Stimulated activated naive CD8-positive, alpha-beta T cell treated with anti-CD3 and anti-CD28 coated beads, Interleukin-15, amount 100 ng/mL, for 72 hours (primary cell): ENCODE measurements at regions not wholly inside any gene's neighbourhood (a gene's known extent, or its start where the extent isn't known, plus 50 kb on each side); places are given as distances from the start of the nearest gene placed in this dataset.
"Not testable (repeated sequence)": the region's sequence is repeated elsewhere in the genome, so short reads cannot be mapped to it uniquely, and the experiment has no call there.

ENCODE experiments used
- ATAC-seq: fragments of 150-1000 bp; cut with Tn5 transposase; 2 replicates; pipeline ENCODE4 v1.10.0; 2021; ENCODE audit warnings: mild to moderate bottlenecking, moderate library complexity
- DNase-seq, 2 donors: peaks; one replicate each; pipeline ENCODE4 v3.0.0; 2021 to 2022
- H3K27ac Mint-ChIP-seq, 2 donors: one replicate each; pipeline ENCODE4 v1.8.0; 2022; ENCODE audit warnings: mild to moderate bottlenecking in 2 of 2, mixed read lengths in 2 of 2, moderate library complexity in 2 of 2
- H3K27me3 Mint-ChIP-seq: one replicate; pipeline ENCODE4 v1.8.0; 2022; ENCODE audit warnings: mixed read lengths
- H3K4me1 Mint-ChIP-seq: one replicate; pipeline ENCODE4 v1.8.0; 2022; ENCODE audit warnings: mild to moderate bottlenecking, mixed read lengths
- H3K4me3 Mint-ChIP-seq, 2 donors: one replicate each; pipeline ENCODE4 v1.8.0; 2022; ENCODE audit warnings: mild to moderate bottlenecking in 2 of 2, mixed read lengths in 2 of 2, moderate library complexity in 1 of 2
- H3K9me3 Mint-ChIP-seq, 2 donors: one replicate each; pipeline ENCODE4 v1.8.0; 2022; ENCODE audit warnings: mixed read lengths in 2 of 2

GRCh38 chr6:122918714-122919113 is 77.3 kb upstream of the CLVS2 start:
- Mint-ChIP-seq H3K4me3 (no peak overlapping the region), H3K9me3 (peaks cover 24 to 35% of the 10 kb centered on the region in 2 donors), H3K27ac (no peak overlapping the region), H3K27me3 (no peaks in the 10 kb centered on the region), H3K4me1 (no peaks in the 10 kb centered on the region)
- no peak for ATAC-seq
- no peak for DNase-seq

GRCh38 chr6:122930252-122931180 is 65.5 kb upstream of the CLVS2 start:
- ATAC-seq (no peak), DNase-seq (no peak)
- Mint-ChIP-seq H3K4me3 (no peak overlapping the region), H3K9me3 (peaks cover 6 to 46% of the 10 kb centered on the region in 2 donors), H3K27me3 (no peaks in the 10 kb centered on the region), H3K4me1 (no peaks in the 10 kb centered on the region), H3K27ac (no peak overlapping the region)

- Mint-ChIP-seq H3K27me3 (no peaks in the 10 kb centered on the region), H3K27ac (no peak overlapping the region), H3K4me3 (no peak overlapping the region), H3K9me3 (peaks cover 6 to 39% of the 10 kb centered on the region in 2 donors), H3K4me1 (no peaks in the 10 kb centered on the region)
- DNase-seq, result no peak
- ATAC-seq, result no peak
Measured at GRCh38 chr6:122931916-122932315, 64.1 kb upstream of the CLVS2 start.

- ATAC-seq, H3K27me3 Mint-ChIP-seq, DNase-seq, H3K4me1 Mint-ChIP-seq, H3K27ac Mint-ChIP-seq, H3K4me3 Mint-ChIP-seq: not testable (repeated sequence)
- H3K9me3 Mint-ChIP-seq, result peaks cover 0 to 14% of the 10 kb centered on the region in 2 donors
Measured at GRCh38 chr6:122944936-122945335, 51.1 kb upstream of the CLVS2 start.
